Peyer's patch (tissue), 4 donors: ENCODE measurements at regions not wholly inside any gene's neighbourhood (a gene's known extent, or its start where the extent isn't known, plus 50 kb on each side); places are given as distances from the start of the nearest gene placed in this dataset.

ENCODE experiments used
- DNase-seq, 3 donors: peaks; one replicate each; pipeline ENCODE4 v3.0.0-alpha.2; 2017 to 2019
- H3K27ac ChIP-seq, 4 donors: fragments of 200-600 bp; sonication (generic); one replicate each; pipeline ENCODE4 v1.5.1; 2016 to 2019
- H3K27me3 ChIP-seq, 2 donors: fragments of 200-600 bp; sonication (generic); one replicate each; pipeline ENCODE4 v1.5.1; 2019
- H3K36me3 ChIP-seq, 3 donors: fragments of 200-600 bp; sonication (generic); one replicate each; pipeline ENCODE4 v1.5.1; 2016 to 2019
- H3K4me1 ChIP-seq, 4 donors: fragments of 200-600 bp; sonication (generic); one replicate each; pipeline ENCODE4 v1.5.1; 2016 to 2019
- H3K4me3 ChIP-seq, 4 donors: fragments of 200-600 bp; sonication (generic); 1 replicate in 3 of 4; 2 replicates in 1 of 4; pipeline ENCODE4 v1.5.1; 2016 to 2019; ENCODE audit warnings: mild to moderate bottlenecking in 1 of 4
- H3K9me3 ChIP-seq, 4 donors: fragments of 200-600 bp; sonication (generic); one replicate each; pipeline ENCODE4 v1.5.1; 2016 to 2019; ENCODE audit warnings: mild to moderate bottlenecking in 1 of 4
- POLR2A ChIP-seq, 2 donors: fragments of 450-650 bp; IDR thresholded peaks; one replicate each; pipeline ENCODE4 v1.5.1; 2017; ENCODE audit warnings: antibody characterized with exemption in 2 of 2, mild to moderate bottlenecking in 2 of 2, moderate library complexity in 2 of 2
- TF ChIP-seq, protein P1 (sequence below), 6 experiments: fragments of 450-650 bp in 4 of 6; fragments of 200-600 bp in 2 of 6; sonication (generic) in 1 of 6; IDR thresholded peaks; one replicate each; pipeline ENCODE4 v1.5.1; 2017 to 2019; ENCODE audit warnings: antibody characterized with exemption in 6 of 6, mild to moderate bottlenecking in 3 of 6, moderate library complexity in 1 of 6

DNA sequence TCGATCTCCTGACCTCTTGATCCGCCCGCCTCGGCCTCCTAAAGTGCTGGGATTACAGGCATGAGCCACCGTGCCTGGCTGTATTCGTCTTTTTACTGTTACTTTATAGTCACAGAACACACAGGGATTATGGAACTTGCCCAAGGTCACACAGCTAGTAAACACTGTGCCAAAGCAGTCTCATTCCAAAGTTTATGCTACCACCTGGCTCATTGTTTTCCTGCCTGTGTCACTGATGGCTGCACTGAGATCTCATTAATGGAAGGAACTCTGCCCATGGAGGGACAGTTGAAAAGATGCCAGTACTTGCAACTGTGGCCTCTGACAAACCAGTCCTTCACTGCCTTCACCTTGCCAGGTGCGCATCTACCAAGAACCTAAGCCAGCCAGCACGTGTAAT is 517.7 kb downstream of the BCOR start:
- H3K9me3 ChIP-seq, result no peaks in the 10 kb centered on the region
- no peak overlapping the region for H3K27ac ChIP-seq
- H3K36me3 ChIP-seq, result no peaks in the 10 kb centered on the region
- no peaks in the 10 kb centered on the region for H3K4me1 ChIP-seq
- no peak overlapping the region for H3K4me3 ChIP-seq
- H3K27me3 ChIP-seq, result no peaks in the 10 kb centered on the region
- DNase-seq, result no peak
- TF ChIP-seq, protein P1, sequence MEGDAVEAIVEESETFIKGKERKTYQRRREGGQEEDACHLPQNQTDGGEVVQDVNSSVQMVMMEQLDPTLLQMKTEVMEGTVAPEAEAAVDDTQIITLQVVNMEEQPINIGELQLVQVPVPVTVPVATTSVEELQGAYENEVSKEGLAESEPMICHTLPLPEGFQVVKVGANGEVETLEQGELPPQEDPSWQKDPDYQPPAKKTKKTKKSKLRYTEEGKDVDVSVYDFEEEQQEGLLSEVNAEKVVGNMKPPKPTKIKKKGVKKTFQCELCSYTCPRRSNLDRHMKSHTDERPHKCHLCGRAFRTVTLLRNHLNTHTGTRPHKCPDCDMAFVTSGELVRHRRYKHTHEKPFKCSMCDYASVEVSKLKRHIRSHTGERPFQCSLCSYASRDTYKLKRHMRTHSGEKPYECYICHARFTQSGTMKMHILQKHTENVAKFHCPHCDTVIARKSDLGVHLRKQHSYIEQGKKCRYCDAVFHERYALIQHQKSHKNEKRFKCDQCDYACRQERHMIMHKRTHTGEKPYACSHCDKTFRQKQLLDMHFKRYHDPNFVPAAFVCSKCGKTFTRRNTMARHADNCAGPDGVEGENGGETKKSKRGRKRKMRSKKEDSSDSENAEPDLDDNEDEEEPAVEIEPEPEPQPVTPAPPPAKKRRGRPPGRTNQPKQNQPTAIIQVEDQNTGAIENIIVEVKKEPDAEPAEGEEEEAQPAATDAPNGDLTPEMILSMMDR (IDR thresholded peaks at IDR 0.05), result no peak
- no peak for TF ChIP-seq POLR2A (IDR thresholded peaks at IDR 0.05)

DNA sequence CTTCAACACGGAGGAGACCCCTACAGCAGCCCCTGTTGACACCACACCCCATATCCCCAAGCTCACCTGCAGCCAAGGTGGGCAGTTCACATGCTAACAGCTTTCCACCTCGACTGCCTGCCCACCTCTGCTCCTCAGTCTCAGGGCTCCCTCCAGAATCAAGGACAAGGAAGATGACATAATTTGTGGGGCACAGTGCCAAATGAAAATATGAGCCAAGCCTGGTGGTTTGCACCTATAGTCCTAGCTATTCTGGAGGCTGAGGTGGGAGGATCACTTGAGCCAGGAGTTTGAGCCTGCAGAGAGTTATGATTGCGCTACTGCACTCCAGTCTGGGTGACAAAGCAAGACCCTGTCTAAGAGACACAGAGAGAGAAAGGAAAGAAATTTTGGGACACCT is 516.3 kb downstream of the BCOR start:
- TF ChIP-seq POLR2A (IDR thresholded peaks at IDR 0.05), result no peak
- TF ChIP-seq, protein P1 (IDR thresholded peaks at IDR 0.05), result no peak
- Histone ChIP-seq H3K4me3 (no peak overlapping the region), H3K36me3 (no peaks in the 10 kb centered on the region), H3K27ac (no peak overlapping the region), H3K9me3 (no peaks in the 10 kb centered on the region), H3K27me3 (no peaks in the 10 kb centered on the region), H3K4me1 (no peaks in the 10 kb centered on the region)
- DNase-seq, result no peak

DNA sequence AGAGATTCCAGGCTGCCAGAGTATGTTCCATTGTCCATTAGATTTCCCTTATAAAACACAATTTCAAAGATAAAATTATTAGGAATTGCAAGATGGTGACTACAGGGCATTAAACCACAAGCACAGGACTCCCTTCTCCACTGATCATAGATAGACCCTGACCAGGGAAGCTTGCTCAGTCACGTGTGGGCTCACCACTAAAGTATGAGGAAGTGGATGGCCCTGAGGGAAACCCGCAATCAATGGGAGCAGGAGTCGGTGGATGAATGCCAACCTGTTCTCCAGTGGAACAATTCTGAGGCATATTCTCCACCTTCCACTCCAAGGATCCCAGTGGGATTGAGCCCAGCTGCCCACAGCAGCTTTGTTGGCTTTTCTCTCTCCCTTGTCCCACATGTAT is 515.7 kb downstream of the BCOR start:
- Histone ChIP-seq H3K4me3 (no peak overlapping the region), H3K4me1 (no peaks in the 10 kb centered on the region), H3K27me3 (no peaks in the 10 kb centered on the region), H3K9me3 (no peaks in the 10 kb centered on the region), H3K36me3 (no peaks in the 10 kb centered on the region), H3K27ac (no peak overlapping the region)
- TF ChIP-seq POLR2A (IDR thresholded peaks at IDR 0.05), result no peak
- TF ChIP-seq, protein P1 (IDR thresholded peaks at IDR 0.05), result no peak
- no peak for DNase-seq

DNA sequence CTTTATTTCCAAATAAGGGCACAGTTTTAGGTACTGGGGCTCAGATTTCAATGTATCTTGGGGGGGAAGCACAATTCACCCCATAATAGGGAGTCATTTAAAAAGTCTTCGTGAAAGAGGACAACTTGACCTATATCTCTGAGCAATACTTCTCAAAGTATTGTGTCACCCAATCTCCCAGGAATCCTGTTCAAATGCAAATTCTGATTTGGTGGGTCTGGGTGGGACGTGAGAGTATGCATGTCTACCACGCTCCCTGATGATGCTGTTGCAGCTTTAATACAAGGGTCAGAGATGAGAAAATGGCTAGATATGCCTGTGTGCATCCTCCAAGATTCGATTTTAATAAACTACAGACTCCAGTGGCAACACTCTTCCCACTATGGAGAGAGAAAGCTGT is 514.8 kb downstream of the BCOR start:
- no peaks in the 10 kb centered on the region for H3K4me1 ChIP-seq
- H3K27me3 ChIP-seq, result no peaks in the 10 kb centered on the region
- no peaks in the 10 kb centered on the region for H3K36me3 ChIP-seq
- H3K27ac ChIP-seq, result no peak overlapping the region
- TF ChIP-seq, protein P1 (IDR thresholded peaks at IDR 0.05), result no peak
- TF ChIP-seq POLR2A (IDR thresholded peaks at IDR 0.05), result no peak
- no peak for DNase-seq
- H3K9me3 ChIP-seq, result no peaks in the 10 kb centered on the region
- H3K4me3 ChIP-seq, result no peak overlapping the region

DNA sequence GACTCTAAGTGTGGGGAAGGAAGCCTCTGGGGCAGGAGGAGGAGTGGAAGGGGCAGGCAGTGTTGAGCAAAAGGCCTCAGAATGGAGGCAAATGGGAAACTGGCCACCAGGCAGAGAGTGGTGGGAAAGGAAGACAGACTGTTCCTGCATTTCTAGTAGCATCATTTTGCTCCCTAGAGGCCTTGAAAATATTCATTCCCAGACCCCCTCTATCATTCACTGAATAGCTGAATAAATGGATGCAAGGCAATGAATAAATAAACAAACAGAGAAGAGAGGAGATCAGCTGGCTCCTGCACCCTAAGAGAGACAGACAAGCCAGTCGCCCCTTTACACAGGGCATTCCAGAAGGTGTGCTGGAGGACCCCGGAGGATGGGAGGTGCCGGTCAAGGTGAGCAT is 511.9 kb downstream of the BCOR start:
- H3K9me3 ChIP-seq, result no peaks in the 10 kb centered on the region
- no peaks in the 10 kb centered on the region for H3K36me3 ChIP-seq
- no peak for DNase-seq
- no peak overlapping the region for H3K27ac ChIP-seq
- H3K4me3 ChIP-seq, result no peak overlapping the region
- no peaks in the 10 kb centered on the region for H3K4me1 ChIP-seq
- no peak for TF ChIP-seq POLR2A (IDR thresholded peaks at IDR 0.05)
- TF ChIP-seq, protein P1 (IDR thresholded peaks at IDR 0.05), result no peak
- no peaks in the 10 kb centered on the region for H3K27me3 ChIP-seq

DNA sequence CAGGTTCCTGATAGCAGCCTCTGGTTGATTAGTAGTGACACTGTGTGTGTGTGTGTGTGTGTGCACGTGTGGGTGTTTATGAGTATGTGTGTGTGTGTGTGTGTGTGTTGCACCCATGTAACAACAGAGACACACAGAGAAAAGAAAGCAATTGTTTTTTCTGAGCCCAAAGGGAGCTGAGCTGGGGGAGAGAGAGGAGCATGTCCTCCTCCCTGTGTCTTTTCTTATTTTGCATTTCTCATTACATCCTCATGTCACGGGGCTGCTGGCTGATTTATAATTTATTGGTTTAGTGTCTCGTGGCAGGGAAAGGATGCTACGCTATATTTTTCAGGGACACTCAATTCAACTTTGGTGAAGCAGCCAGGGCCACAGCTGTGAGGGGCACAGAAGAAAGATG is 511.4 kb downstream of the BCOR start:
- no peak overlapping the region for H3K4me3 ChIP-seq
- H3K9me3 ChIP-seq, result no peaks in the 10 kb centered on the region
- H3K4me1 ChIP-seq, result no peaks in the 10 kb centered on the region
- no peak for DNase-seq
- no peaks in the 10 kb centered on the region for H3K27me3 ChIP-seq
- TF ChIP-seq, protein P1 (IDR thresholded peaks at IDR 0.05), result no peak
- TF ChIP-seq POLR2A (IDR thresholded peaks at IDR 0.05), result no peak
- H3K27ac ChIP-seq, result no peak overlapping the region
- H3K36me3 ChIP-seq, result no peaks in the 10 kb centered on the region
